Keratinocyte (primary cell): ENCODE measurements at regions not wholly inside any gene's neighbourhood (a gene's known extent, or its start where the extent isn't known, plus 50 kb on each side); places are given as distances from the start of the nearest gene placed in this dataset.

Experiments
- DNase-seq: peaks from one replicate; pipeline ENCODE4 v3.0.0-alpha.2; 2011; ENCODE audit warnings: low read depth, missing footprints, low spot score
- FAIRE-seq: peaks from 2 replicates; lab custom pipeline; 2011; peaks lifted over from hg19 to GRCh38; lab: Jason Lieb, UNC
- H2AFZ ChIP-seq: 2 replicates; pipeline ENCODE4 v1.6.0; 2012; ENCODE audit warnings: low read length, control low read depth, inconsistent platforms; ENCODE audit not compliant: control insufficient read depth
- H3K27ac ChIP-seq: 2 replicates; pipeline ENCODE4 v1.5.1; 2011; ENCODE audit warnings: low read length; ENCODE audit not compliant: control insufficient read depth, insufficient read depth
- H3K27me3 ChIP-seq: 3 replicates; pipeline ENCODE4 v1.6.0; 2011; ENCODE audit warnings: low read length; ENCODE audit not compliant: control insufficient read depth, insufficient read depth; ENCODE audit errors: extremely low read depth
- H3K36me3 ChIP-seq, 2 experiments: 2 replicates in 1 of 2; 3 replicates in 1 of 2; pipeline ENCODE4 v1.5.1; 2011; ENCODE audit warnings: low read length in 2 of 2, mild to moderate bottlenecking in 1 of 2; ENCODE audit not compliant: control insufficient read depth in 2 of 2, insufficient read depth in 2 of 2; ENCODE audit errors: extremely low read depth in 1 of 2
- H3K4me1 ChIP-seq: 3 replicates; pipeline ENCODE4 v1.5.1; 2011; ENCODE audit warnings: low read length; ENCODE audit not compliant: control insufficient read depth, insufficient read depth; ENCODE audit errors: extremely low read depth
- H3K4me2 ChIP-seq: 3 replicates; pipeline ENCODE4 v1.6.0; 2011; ENCODE audit warnings: low read depth, low read length; ENCODE audit not compliant: control insufficient read depth, insufficient read depth; ENCODE audit errors: extremely low read depth
- H3K4me3 ChIP-seq, 3 experiments: fragments of 200-600 bp in 1 of 3; sonication (generic) in 1 of 3; 2 replicates in 2 of 3; 3 replicates in 1 of 3; pipeline ENCODE4 v1.5.1; 2011 to 2016; ENCODE audit warnings: low read length in 3 of 3, mild to moderate bottlenecking in 3 of 3, control low read depth in 2 of 3, inconsistent platforms in 1 of 3, low read depth in 1 of 3, mixed read lengths in 1 of 3, mixed run types in 1 of 3, moderate library complexity in 1 of 3; ENCODE audit not compliant: control insufficient read depth in 2 of 3, insufficient read depth in 2 of 3; ENCODE audit errors: extremely low read depth in 1 of 3
- H3K79me2 ChIP-seq: 2 replicates; pipeline ENCODE4 v1.6.0; 2012; ENCODE audit warnings: low read length; ENCODE audit not compliant: control insufficient read depth, insufficient read depth
- H3K9ac ChIP-seq: 3 replicates; pipeline ENCODE4 v1.6.0; 2011; ENCODE audit warnings: low read length; ENCODE audit not compliant: control insufficient read depth, insufficient read depth; ENCODE audit errors: extremely low read depth
- H3K9me1 ChIP-seq: 3 replicates; pipeline ENCODE4 v1.6.0; 2011; ENCODE audit warnings: low read length; ENCODE audit not compliant: control insufficient read depth, insufficient read depth; ENCODE audit errors: extremely low read depth
- H3K9me3 ChIP-seq: 2 replicates; pipeline ENCODE4 v1.5.1; 2012; ENCODE audit warnings: low read depth, low read length; ENCODE audit not compliant: control insufficient read depth
- H4K20me1 ChIP-seq: 3 replicates; pipeline ENCODE4 v1.6.0; 2011; ENCODE audit warnings: low read length; ENCODE audit not compliant: control insufficient read depth, insufficient read depth; ENCODE audit errors: extremely low read depth
- CTCF ChIP-seq, 3 experiments: IDR thresholded peaks in 1 of 3; conservative IDR thresholded peaks in 1 of 3; optimal IDR thresholded peaks in 1 of 3; 2 replicates in 2 of 3; 3 replicates in 1 of 3; pipeline versions ENCODE3 to v1.5.1; 2011; ENCODE audit warnings: low read length in 3 of 3, mild to moderate bottlenecking in 3 of 3, moderate library complexity in 2 of 3, control low read depth in 1 of 3, inconsistent platforms in 1 of 3; ENCODE audit not compliant: insufficient read depth in 2 of 3; ENCODE audit errors: extremely low read depth in 1 of 3
- EZH2 ChIP-seq: IDR thresholded peaks from one replicate; pipeline ENCODE4 v1.6.1; 2012; ENCODE audit warnings: inconsistent platforms, mild to moderate bottlenecking, low read length, moderate library complexity
- dilution Hi-C: fragments of 300-500 bp; cut with MboI; formaldehyde crosslinking; loops from one replicate; pipeline ENCODE4 v1.7.0; 2020; ENCODE audit warnings: low sequenced_read_pairs; ENCODE audit not compliant: extremely low pct_ligation_motif_present

GRCh38 chr9:36470643-36471290 is 70.7 kb upstream of the RNF38 start:
- Histone ChIP-seq H3K4me2 (peak overlapping the region; percentile 83), H3K36me3 (no peaks in the 10 kb centered on the region), H3K9me1 (no peaks in the 10 kb centered on the region), H3K4me3 (peak overlapping the region; percentile 16 to 68 (median 48)), H2AFZ (peak overlapping the region; percentile 53), H3K4me1 (peaks cover 12% of the 10 kb centered on the region), H3K9ac (peak overlapping the region; percentile 31), H3K9me3 (no peaks in the 10 kb centered on the region), H3K27ac (peak overlapping the region; percentile 63), H4K20me1 (no peaks in the 10 kb centered on the region), H3K27me3 (no peaks in the 10 kb centered on the region), H3K79me2 (peaks cover 20% of the 10 kb centered on the region)
- FAIRE-seq (peak; percentile 68), DNase-seq (no peak)
- TF ChIP-seq EZH2 = no peak
- no peak for TF ChIP-seq CTCF (optimal IDR thresholded peaks at IDR 0.05 in 1 of 3, IDR thresholded peaks at IDR 0.05 in 1 of 3, conservative IDR thresholded peaks at IDR 0.05 in 1 of 3; ENCODE audit: extremely low read depth in 1 of 3, insufficient read depth in 2 of 3, low read length in 3 of 3)
- dilution Hi-C loops = no loop called here

GRCh38 chr9:36463467-36463866 is 63.4 kb upstream of the RNF38 start:
- Histone ChIP-seq H3K4me1 (no peaks in the 10 kb centered on the region), H3K4me2 (no peak overlapping the region), H3K9me1 (no peaks in the 10 kb centered on the region), H3K79me2 (peaks cover 6% of the 10 kb centered on the region), H2AFZ (no peak overlapping the region), H3K36me3 (no peaks in the 10 kb centered on the region), H3K27ac (no peak overlapping the region), H3K9me3 (no peaks in the 10 kb centered on the region), H4K20me1 (no peaks in the 10 kb centered on the region), H3K9ac (no peak overlapping the region), H3K4me3 (no peak overlapping the region), H3K27me3 (no peaks in the 10 kb centered on the region)
- dilution Hi-C loops = no loop called here
- TF ChIP-seq EZH2 (no peak), CTCF (optimal IDR thresholded peaks at IDR 0.05 in 1 of 3, IDR thresholded peaks at IDR 0.05 in 1 of 3, conservative IDR thresholded peaks at IDR 0.05 in 1 of 3; ENCODE audit: extremely low read depth in 1 of 3, insufficient read depth in 2 of 3, low read length in 3 of 3) (no peak)
- DNase-seq (no peak), FAIRE-seq (no peak)
